NCI-H146 (cell line): ENCODE measurements at regions not wholly inside any gene's neighbourhood (a gene's known extent, or its start where the extent isn't known, plus 50 kb on each side); places are given as distances from the start of the nearest gene placed in this dataset.

Source experiments
- DNase-seq: peaks from one replicate; lab custom pipeline; 2025; lab: John Stamatoyannopoulos, UW

DNA sequence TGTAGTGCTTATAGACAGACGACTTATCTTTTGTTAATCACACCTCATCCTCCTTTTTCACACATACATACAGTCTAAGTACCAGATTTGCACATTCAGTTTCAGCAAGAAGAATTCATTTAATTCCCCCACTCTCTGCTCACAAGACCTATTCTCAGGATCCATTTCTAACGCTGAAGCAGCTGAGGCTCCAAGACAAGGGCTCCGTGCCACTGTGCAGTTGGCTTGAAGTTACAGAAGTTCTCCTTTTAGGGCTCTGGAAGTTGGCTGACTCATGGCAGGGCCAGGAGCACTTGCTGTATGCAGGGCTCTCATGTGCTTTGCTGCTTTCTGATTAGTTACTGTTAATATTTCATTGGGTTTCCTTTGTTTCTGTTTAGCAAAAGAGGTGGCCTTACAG lies 1566.9 kb upstream of the TMEM132C start:
- DNase-seq: no peak

DNA sequence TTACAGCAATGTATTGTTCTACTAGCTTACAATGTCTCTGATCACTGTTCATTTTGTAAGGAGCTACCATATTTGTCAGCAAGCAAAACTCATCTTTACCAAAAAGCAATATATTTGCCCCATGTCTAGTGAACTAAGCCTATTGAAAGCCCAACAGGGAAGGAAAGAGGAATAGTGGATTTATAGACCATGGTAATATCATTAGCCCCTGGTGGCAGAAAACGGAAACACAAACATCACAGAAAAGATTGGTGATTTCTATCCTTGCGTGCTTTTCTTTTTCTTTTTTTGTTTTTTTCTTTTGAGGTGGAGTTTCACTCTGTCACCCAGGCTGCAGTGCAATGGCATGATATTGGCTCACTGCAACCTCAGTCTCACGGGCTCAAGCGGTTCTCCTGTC lies 1562.4 kb upstream of the TMEM132C start:
- DNase-seq: no peak

DNA sequence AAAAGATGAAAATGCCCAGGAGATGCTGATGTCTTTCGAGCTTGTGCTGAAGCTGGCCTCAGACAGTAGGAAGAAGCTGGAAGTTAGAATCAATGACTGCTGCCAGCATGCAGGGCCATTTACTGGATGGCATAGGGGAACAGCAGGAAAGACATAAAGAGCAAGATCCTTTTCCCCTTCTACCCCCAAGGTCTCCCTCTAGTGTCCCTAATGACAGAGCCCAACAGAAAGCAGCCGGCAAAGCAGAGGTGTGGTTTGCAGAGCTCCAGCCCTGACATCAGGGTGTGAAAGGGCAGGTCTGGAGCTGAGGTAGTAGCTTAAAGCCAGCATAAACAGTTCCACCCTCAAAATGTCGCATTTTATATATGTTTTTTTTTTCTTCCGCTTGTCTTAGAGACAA lies 1560.7 kb upstream of the TMEM132C start:
- no peak for DNase-seq

DNA sequence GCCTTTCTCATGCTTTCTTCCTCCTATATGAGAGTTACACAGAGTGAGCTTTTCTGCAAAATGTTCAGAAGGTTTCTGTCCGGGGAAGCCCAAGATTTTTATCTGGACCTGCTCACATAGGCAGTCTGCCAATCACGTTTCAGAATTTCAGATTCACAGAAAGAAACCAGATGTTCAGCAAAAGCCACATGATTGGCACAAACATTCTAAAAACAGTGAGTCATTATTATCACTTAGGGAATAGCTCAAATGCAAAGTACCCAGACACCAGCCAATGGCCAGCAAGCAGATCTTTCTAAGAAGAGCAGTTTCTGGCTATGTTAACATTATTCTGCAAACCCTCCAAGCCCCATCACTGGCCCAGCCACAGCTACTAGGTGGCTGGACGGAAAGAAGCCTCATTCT lies 1558.5 kb upstream of the TMEM132C start:
- no peak for DNase-seq

DNA sequence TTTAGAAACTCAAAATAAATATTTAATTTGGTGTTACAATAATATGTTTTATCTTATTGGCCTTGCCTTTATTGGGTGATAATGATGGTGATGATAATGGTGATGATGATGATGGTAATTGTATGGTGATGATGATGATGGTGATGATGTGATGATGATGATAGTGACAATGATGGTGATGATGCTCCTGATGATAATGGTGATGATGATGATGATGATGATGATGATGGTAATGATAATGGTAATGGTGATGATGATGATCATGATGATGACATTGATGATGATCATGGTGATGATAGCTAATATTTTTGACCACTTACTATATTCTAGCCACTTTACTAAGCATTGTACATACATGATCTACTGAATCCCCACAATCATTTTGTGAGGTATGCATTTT lies 1548.6 kb upstream of the TMEM132C start:
- DNase-seq: no peak

DNA sequence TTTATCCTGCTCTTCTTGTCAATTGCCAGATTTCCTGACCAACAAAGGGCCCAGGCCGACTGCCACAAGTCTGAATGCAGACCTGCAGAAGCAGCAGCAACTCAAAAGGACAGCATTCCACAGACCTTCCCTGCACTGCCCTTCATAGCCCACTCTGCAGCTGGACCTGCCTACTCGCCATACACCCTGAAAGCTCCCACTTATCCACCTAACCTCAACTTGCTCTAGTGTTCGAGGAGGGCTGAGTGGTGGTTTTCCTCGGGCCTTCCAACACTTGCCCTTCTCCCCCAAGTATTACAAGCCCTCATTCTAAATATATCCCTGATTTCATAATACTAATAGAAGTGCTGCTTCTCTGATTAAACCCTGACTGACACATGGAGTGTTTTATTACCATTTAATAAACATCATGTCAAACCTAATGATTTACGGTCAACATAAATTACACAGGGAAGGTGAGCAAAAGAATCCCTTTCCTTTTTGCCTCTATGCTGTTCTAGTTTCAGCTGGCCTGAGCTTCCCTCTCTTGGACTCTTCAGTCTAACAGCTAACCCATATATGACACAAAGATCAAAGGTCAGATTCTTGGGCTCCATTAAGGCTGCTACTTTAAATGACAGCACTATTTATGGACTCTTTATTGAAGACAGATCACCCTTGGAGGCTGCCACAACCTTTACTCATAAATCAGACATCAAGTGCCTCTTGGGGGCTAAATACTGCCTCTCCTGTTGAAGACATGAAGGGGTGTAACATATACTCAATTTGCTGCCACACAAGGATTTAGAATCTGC lies 1546.9 kb upstream of the TMEM132C start:
- DNase-seq: no peak

DNA sequence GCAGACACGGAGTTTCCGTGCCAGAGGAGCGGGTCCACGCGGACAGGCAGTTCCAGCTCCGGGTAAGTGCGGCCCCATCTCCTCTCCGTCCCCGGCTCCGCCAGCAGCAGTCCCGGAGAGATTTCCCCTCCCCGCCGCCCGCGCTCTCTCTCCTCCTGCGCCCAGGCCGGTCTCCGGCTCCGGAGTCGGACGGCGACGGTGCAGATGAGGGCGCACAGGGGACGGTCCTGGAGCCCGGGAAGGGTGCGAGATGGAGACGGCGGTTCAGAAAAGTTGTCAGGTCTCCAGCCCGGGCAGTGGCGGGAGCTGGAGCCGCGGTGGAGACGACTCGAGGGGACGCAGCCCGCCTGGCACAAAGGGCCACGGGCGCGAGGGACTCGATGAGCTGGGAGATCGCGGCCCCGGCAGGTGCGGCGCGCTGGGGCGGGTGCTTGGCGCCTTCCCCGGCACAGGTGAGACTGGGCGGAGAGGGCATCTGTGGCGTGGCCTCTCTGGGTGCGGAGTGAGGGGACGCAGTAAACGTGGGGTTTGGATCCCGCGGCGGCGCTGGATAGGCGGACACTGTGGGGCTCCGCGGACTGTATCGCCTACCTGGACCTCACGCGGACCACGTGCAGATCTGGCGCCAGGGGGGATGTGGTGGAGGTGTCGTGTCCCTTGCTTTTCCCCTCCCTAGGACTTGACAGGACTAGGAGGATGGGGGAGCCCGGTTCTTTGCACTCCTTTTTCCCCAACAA lies 1540.3 kb upstream of the TMEM132C start:
- no peak for DNase-seq

DNA sequence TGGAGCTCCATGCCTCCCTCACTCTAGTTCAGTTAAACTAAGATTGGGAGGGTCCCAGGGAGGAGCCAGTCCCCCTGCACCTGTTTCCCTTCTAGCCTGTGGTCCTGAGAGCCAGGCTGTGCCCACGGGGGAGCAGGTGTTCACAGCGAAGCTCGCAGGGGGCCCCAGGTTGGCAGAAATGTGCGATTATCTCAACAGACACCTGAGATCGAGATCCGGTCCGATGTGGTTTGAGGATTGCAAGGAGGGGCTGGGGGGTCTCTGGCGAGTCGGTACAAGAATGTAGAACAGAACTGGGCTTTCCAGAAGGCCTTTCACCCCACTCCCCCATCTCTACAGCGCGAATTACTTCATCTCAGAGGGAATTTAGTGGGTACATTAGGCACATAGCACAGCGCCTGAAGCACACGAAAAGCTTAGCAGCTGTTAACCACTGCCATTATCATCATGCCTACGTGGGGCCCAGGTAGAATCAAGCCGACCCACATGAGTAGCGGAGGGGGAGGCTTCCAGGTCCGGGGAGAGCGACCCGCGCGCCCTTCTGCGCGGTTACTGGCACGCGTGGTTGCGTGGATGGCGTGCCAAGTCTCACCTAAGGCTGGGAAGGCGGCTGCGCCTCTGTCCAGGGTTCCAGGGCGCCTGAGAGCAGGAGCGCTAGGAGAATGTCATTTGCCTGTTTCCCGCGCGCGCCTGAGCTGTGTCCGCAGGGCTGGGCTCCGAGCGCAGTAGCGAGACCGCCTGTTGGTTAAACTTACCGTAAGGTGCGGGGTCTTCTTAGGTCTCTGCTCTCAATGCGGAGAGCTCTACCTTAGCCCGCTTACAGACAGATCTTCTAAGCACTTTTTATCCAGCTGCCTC lies 1539.5 kb upstream of the TMEM132C start:
- no peak for DNase-seq

DNA sequence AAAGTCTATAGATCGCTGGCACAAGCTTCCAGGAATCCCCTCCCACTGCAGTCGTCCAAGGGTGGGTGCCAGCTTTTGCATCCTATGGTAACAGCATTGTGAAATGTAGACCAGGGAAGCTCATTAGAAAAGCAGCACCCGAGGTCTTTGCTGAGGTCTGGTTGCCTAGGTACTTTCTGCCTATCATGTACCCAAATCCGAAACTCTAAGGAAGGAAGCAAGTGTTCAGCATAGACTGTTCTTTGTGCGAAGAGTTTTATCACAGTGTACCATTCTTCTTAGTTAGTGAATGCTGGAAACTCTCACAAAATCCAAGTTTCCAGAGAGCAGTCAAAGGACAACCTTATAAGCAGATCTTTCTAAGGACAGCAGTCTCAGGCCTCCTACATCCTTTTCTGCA lies 1532.7 kb upstream of the TMEM132C start:
- no peak for DNase-seq

DNA sequence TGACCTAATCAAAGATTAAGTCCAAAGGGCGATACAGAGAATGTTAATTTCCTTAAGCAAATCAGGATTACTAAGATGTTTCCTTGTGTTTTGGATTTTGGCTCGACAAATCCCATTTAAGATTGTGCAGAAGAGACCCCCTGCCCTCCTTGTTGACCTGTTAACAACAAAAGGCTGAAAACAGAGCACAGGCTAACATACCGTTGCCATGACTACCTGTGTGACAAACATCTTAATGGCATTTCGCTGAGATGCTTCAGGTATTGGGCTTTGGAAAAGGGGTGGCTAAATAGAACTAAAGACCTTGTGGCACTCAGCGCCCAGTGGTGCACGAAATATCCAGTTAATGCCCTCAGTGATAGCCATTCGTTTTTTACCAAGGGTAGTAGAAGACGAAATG lies 1532.3 kb upstream of the TMEM132C start:
- no peak for DNase-seq

DNA sequence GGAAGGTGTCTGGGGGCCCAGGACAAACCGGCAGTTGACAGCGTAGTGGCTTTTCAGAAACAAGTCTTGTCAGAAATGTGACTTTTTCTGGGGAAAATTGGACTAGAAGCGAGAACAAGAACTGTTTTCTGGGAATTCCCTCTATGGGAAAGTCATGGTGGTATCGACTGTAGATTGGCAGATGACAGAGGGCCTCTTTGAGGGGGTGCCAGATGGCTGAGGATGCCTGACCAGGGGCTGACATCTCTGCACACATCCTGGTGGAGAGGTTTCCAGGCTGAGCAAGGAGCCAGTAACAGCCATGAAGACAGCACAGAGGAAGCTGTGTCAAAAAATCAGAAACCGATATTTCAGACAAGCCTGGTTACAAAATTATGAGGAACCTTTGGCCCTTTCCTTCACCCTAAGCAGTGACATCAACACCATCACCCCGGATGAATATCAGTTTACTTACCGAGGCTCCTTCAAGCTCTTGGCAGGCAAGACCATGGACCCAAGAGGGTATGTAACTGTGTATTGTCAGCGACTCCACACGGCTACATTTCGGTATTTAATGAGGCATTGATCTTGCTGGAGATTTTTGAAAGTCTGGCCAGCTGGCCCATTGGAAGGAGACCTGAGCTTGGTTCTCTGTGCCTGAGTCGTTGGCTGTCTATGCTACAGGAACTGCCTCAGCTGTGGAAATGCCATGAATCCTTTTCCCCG lies 1525.3 kb upstream of the TMEM132C start:
- no peak for DNase-seq

DNA sequence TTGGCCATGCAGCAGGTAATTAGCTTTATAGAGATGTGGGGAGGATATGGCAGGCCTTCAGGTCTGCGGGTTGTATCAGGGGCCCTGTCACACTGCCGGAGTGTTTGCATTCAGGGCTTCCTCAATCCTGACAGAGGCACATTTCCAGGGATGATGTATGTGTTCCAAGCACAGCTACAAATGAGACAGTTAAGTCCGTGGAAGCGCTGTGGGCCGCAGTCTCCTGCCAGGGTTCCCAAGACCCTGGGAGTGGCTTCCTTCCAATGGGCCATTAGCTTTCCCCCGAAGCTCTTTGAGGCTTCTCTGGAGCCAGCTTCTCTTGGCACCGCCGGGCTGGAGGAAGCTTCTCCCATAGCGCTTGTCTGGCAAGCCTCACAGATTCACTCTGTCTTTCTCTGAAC lies 1524.7 kb upstream of the TMEM132C start:
- DNase-seq: no peak

DNA sequence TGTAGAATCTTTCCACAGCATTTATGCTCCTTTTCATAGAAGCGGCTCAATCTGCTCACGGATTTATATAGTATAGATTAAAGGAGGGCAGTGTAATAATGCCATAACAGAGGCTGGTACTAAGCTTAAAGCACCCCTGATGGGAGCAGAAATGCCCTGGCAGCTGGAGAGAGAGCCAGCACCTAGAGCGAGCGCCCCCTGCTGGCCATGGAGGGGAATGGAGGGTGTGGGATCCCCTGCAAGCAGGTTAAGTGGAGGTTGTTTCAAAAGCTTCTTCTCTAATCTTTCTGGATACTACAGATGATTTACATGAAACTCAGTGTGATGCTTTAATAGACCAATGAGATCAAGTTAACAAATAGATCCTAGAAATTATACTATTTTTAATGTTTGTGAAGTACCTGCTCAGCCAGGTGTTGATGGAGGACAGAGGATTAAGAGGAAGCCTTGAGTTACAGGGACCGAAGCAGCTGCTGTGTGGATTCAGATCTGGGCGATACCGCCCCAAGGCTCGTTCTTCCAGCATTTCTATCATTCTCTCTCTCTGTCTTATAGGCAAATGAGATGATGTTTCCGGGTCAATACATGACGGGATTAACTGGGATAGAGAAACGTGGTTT lies 1519.3 kb upstream of the TMEM132C start:
- peak; percentile 4 for DNase-seq

DNA sequence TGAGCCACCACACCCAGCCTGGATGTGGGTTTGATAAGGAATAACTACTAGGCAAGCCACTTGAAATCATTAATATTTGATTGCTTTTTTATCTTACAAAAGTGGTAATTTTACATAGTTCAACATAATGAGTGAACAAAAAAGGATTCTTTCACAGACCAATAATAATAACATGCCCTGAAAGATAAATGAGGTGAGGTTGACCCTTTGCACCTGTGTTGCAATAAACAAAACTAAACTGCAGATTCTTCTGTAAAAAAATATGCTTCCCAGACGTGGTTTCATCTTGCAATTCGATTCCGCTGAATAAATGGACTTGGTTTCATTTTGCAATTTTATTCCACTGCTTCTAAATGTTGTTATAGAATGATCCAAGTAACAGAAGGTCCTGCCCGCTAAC lies 1514.9 kb upstream of the TMEM132C start:
- no peak for DNase-seq

DNA sequence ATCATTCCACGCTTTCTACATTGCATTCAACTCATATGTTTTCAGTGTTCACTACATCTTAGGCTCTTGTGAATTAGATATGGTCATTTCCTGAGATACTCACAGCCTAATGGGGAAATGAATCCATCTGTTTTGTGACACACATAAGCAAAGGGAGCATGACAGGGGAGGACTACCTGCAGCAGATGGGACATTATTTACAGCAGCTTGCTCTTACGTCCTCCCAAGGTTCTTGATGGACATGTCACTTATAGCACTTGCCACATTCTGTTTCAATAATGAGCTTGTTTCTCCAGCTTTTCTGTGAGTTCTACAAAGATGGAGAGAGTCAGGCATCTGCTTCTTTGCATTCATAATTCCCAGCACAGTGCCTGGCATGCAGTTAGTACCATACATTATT lies 1509.6 kb upstream of the TMEM132C start:
- no peak for DNase-seq

DNA sequence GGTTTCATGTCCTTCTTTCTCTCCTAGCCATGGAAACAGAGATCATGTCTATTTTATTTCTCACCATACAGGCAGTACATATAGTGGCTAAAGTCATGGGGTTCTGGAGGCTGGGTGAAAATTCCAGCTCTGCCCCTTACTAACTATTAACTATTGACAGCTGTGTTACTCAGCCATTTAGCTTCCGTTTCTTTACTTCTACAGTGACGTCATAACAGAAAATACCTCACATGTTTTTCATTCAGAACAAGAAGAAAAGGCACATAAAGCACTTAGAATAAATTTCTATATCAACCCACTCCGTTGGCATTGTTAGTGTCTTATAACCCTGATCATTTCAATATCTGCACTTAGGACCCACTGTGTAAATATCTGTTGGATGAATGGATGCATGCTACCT lies 1506.9 kb upstream of the TMEM132C start:
- no peak for DNase-seq

DNA sequence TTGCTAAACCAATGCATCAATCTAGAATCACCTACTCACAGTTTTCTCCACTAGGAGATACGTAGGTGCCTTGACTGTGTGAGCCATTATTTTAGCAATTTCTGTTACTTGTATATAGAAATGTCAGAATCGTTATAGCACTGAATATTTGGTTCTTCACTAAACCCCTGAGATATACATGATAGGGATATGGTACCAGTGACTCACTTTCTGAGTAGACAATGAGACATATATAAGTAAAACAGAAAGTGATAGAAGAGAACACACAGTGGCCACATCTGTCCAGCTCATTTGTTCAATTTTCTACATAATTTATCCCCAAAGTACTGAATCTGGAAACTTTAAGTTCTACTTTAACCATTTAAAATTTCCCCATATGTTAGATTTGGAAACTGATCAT lies 1505.5 kb upstream of the TMEM132C start:
- no peak for DNase-seq

DNA sequence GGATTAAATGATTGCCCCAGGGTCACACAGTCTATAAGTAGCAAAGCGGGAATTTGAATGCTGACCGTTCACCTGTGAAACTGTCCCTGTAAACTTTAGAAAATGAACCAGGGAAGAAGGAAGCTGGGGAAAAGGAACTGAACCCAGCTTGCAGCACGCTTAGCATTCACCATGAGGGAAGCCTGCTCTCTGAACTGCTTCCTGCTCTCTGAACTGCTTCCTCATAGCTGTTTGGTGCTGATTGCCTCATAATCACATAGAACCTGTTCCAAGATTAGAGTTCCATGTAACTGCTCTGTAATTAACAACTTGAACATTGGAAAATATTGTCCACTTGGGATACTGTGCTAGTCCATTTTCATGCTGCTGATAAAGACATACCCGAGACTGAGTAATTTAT lies 1504.8 kb upstream of the TMEM132C start:
- DNase-seq: no peak

DNA sequence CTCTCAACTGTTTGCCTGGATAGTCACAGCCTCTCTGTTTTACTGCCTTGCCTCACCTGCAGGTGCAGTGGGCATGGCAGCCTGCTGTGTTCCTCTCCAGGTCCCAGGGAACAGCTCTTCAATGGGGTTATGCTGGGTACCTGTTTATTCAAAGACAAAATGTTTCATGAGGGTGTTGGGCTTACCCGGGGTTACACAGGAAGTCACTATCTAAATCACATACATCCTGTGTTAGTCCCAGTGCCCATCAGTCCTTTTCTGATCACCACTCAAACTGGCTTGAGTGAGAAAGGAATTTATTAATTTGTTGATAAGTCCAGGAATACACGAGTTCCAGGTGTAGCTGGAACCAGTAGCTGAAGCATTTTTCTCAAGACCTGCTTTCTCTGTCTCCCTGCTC lies 1503.6 kb upstream of the TMEM132C start:
- no peak for DNase-seq

DNA sequence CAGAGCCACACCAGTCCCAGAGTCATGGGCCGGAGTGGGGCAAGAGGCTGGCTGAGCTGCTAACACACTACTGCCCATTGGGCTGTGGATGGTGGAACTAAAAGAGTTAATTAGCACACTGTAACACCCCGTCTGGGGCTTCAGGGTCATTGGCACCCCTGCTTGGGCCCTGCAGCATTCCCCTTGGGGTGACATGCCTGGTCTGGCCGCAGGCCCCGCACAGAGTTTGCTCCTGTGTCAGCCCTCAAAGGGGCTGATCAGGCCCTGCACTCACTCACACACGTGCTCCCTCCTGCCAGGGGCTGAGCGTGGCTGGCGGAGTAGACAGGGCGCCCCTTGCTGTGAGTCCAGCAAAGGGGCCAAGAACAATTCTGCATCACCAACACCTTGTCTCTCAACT lies 1499.6 kb upstream of the TMEM132C start:
- DNase-seq: no peak

DNA sequence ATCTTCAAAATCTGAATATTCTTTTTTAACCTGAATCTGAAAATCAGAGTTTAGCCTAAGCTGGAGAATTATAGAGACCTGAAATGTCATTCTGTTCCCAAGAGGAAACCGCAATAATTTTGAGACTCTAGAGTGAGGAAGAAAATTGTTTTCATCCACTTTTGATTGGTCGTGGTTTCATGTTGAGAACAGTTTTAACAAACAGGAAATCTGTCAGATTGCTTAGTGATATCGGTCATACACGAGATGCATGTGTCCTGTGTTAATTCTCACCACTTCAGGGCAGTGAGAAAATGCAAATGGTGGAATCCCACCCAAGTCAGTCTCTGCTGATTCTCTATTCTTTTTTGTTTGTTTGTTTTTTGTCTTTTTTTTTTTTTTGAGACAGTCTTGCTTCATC lies 1498.5 kb upstream of the TMEM132C start:
- DNase-seq: no peak

DNA sequence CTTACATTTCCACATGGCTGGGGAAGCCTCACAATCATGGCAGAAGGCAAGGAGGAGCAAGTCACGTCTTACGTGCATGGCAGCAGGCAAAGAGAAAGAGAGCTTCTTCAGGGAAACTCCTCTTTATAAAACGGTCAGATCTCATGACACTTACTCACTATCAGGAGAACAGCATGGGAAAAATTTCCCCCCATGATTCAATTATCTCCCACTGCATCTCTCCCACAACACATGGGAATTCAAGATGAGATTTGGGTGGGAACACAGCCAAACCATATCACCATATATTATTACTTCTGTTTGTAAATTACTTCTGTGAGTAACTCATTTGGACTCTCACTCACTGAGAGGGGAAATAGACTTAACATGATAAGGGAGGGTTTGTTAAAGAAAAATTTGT lies 1496.8 kb upstream of the TMEM132C start:
- DNase-seq: no peak
